HL-60 (cell line): ENCODE measurements at regions not wholly inside any gene's neighbourhood (a gene's known extent, or its start where the extent isn't known, plus 50 kb on each side); places are given as distances from the start of the nearest gene placed in this dataset.

ENCODE experiments used
- DNase-seq, 2 experiments: peaks; one replicate each; pipeline ENCODE4 v3.0.0-alpha.2; 2010 to 2020; ENCODE audit warnings: low read depth in 1 of 2, low spot score in 1 of 2
- H3K27ac ChIP-seq: fragments of 250-450 bp; sonication (Bioruptor Pico); replicated peaks from 2 replicates; pipeline ENCODE4 v1.5.1; 2020; ENCODE audit warnings: mild to moderate bottlenecking, moderate library complexity
- H3K27me3 ChIP-seq: fragments of 250-450 bp; sonication (Bioruptor Pico); 2 replicates; pipeline ENCODE4 v1.5.1; 2021; ENCODE audit warnings: mild to moderate bottlenecking, moderate library complexity; ENCODE audit not compliant: insufficient read depth, poor library complexity, severe bottlenecking
- H3K4me3 ChIP-seq: replicated peaks from 2 replicates; pipeline ENCODE4 v1.5.1; 2011; ENCODE audit warnings: mild to moderate bottlenecking, control low read depth, low read length; ENCODE audit not compliant: insufficient read depth
- GABPA ChIP-seq: IDR thresholded peaks from 2 replicates; pipeline ENCODE4 v1.6.1; 2012; ENCODE audit warnings: low read depth
- POLR2AphosphoS5 ChIP-seq: IDR thresholded peaks from 2 replicates; pipeline ENCODE4 v1.6.1; 2012; ENCODE audit warnings: low read depth
- SPI1 ChIP-seq: IDR thresholded peaks from 2 replicates; pipeline ENCODE4 v1.6.1; 2012; ENCODE audit warnings: low read depth, mild to moderate bottlenecking, borderline replicate concordance
- TF ChIP-seq, protein P1 (sequence below): IDR thresholded peaks from one replicate; pipeline ENCODE4 v1.5.1; 2011; ENCODE audit warnings: low read length, control low read depth, inconsistent platforms; ENCODE audit not compliant: insufficient read depth
- TF ChIP-seq, protein P2 (sequence below): IDR thresholded peaks from 2 replicates; pipeline ENCODE4 v1.6.1; 2012; ENCODE audit warnings: low read depth; ENCODE audit not compliant: insufficient replicate concordance

DNA sequence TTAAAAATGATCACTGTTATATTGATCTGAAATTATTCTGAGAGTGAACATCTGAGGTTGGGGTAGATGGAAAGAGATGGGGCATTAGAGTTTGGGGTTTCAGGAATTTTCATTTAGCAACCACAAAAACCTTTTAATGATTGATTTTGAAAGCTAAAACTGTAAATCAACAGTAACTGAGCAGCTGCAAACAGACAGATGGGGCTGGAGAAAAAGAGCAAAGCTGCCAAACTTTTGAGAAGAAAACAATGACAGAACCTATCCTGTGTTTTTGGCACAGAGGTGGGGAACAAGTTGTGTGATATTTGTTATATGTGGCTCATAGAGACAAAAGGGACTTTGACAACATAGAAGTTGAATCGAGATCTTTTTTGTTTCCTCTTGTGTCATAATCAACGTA, 415.8 kb upstream of the DSEL start:
- H3K27me3 ChIP-seq, result no peaks in the 10 kb centered on the region
- no peak overlapping the region for H3K4me3 ChIP-seq
- DNase-seq, result no peak
- TF ChIP-seq, protein P1, sequence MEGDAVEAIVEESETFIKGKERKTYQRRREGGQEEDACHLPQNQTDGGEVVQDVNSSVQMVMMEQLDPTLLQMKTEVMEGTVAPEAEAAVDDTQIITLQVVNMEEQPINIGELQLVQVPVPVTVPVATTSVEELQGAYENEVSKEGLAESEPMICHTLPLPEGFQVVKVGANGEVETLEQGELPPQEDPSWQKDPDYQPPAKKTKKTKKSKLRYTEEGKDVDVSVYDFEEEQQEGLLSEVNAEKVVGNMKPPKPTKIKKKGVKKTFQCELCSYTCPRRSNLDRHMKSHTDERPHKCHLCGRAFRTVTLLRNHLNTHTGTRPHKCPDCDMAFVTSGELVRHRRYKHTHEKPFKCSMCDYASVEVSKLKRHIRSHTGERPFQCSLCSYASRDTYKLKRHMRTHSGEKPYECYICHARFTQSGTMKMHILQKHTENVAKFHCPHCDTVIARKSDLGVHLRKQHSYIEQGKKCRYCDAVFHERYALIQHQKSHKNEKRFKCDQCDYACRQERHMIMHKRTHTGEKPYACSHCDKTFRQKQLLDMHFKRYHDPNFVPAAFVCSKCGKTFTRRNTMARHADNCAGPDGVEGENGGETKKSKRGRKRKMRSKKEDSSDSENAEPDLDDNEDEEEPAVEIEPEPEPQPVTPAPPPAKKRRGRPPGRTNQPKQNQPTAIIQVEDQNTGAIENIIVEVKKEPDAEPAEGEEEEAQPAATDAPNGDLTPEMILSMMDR, result no peak
- TF ChIP-seq GABPA (no peak), POLR2AphosphoS5 (no peak), SPI1 (no peak)
- TF ChIP-seq, protein P2, sequence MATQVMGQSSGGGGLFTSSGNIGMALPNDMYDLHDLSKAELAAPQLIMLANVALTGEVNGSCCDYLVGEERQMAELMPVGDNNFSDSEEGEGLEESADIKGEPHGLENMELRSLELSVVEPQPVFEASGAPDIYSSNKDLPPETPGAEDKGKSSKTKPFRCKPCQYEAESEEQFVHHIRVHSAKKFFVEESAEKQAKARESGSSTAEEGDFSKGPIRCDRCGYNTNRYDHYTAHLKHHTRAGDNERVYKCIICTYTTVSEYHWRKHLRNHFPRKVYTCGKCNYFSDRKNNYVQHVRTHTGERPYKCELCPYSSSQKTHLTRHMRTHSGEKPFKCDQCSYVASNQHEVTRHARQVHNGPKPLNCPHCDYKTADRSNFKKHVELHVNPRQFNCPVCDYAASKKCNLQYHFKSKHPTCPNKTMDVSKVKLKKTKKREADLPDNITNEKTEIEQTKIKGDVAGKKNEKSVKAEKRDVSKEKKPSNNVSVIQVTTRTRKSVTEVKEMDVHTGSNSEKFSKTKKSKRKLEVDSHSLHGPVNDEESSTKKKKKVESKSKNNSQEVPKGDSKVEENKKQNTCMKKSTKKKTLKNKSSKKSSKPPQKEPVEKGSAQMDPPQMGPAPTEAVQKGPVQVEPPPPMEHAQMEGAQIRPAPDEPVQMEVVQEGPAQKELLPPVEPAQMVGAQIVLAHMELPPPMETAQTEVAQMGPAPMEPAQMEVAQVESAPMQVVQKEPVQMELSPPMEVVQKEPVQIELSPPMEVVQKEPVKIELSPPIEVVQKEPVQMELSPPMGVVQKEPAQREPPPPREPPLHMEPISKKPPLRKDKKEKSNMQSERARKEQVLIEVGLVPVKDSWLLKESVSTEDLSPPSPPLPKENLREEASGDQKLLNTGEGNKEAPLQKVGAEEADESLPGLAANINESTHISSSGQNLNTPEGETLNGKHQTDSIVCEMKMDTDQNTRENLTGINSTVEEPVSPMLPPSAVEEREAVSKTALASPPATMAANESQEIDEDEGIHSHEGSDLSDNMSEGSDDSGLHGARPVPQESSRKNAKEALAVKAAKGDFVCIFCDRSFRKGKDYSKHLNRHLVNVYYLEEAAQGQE, result no peak
- no peak overlapping the region for H3K27ac ChIP-seq

DNA sequence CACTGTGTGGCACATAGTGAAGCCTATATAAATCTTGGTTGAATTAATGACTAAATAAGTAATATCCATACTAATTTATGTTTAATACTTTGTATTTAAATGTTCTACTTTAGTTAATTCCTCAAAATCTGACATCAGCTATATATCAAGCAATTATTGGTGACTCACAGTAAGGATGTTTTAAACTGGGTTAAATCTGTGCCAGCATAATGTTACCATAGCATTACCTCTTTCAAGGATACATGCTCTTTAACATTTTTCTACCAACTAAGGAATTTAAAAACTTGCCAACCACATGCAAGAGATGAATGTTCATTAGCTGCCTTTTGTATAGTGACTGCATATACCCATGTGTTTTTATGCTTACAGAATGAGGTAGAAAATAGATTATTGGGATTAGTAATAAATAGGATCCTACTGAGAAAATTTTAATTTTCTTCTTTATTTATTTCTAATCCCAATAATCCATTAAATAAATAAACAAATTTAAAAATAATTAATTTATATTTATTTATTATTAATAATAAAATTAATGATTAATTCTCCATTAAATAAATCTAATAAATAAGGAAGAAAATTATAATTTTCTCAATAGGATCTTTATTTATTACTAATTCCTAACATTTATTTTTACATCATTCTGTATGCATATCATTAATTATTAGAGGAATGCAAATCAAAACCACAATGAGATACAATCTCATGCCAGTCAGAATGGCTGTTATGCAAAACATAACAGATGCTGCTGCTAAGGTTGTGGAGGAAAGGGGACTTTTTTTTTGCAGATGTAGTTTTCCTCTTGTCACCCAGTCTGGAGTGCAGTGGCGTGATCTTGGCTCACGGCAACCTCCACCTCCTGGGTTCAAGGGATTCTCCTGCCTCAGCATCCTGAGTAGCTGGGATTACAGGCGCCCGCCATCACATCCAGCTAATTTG, 410.7 kb upstream of the DSEL start:
- Histone ChIP-seq H3K4me3 (no peak overlapping the region), H3K27ac (no peak overlapping the region), H3K27me3 (no peaks in the 10 kb centered on the region)
- DNase-seq, result no peak
- TF ChIP-seq, protein P2, result no peak
- no peak for TF ChIP-seq POLR2AphosphoS5
- no peak for TF ChIP-seq SPI1
- no peak for TF ChIP-seq GABPA
- TF ChIP-seq, protein P1, result no peak

GRCh38 chr18:67924656-67925055, 408.1 kb upstream of the DSEL start:
- H3K4me3 ChIP-seq, result no peak overlapping the region
- no peak for DNase-seq
- TF ChIP-seq GABPA (no peak), POLR2AphosphoS5 (no peak), SPI1 (no peak)
- TF ChIP-seq, protein P1, result no peak
- TF ChIP-seq, protein P2, result no peak
- H3K27ac ChIP-seq, result no peak overlapping the region
- H3K27me3 ChIP-seq, result no peaks in the 10 kb centered on the region
